Umbilical cord (tissue), 1 donor: ENCODE measurements at regions not wholly inside any gene's neighbourhood (a gene's known extent, or its start where the extent isn't known, plus 50 kb on each side); places are given as distances from the start of the nearest gene placed in this dataset.

Experiments
- DNase-seq: peaks from one replicate; pipeline ENCODE4 v3.0.0-alpha.2; 2015; ENCODE audit warnings: low spot score

- DNase-seq, result peak; percentile 91
Measured at GRCh38 chr9:6703898-6704639, 53.7 kb upstream of the KDM4C start.

DNA sequence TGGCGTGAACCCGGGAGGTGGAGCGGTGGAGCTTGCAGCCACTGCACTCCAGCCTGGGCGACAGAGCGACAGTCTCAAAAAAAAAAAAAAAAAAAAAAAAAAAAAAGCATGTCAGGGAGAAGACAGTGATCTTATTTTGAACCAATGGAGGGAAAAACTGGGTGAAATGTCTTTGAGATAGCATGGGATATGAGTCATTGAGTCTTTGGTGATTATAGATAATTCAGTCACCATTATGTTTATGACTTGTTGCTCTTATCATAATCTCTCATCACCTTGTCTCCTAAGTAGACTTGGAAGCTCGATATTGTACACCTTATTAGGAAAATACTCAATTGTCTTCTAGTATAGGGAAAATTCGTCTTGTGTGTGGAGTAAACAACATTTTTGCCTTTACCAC is 55.1 kb upstream of the KDM4C start:
- no peak for DNase-seq

DNA sequence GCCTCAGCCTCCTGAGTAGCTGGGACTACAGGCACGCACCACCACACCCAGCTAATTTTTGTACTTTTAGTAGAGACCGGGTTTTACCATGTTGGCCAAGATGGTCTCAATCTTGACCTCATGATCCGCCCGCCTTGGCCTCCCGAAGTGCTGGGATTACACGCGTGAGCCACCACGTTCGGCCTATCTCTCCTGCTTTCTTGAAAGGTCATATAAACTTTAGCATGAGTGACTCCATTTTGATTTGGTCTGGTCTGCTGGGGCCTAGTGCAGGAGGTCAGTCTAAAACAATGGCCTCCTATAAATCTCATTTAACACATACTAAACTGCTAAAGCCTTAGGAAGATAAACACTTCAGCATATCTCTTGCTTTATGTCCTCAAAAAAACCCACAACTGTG is 50.6 kb upstream of the GLDC start:
- DNase-seq, result no peak

- no peak for DNase-seq
Measured at GRCh38 chr9:6695121-6695814, 49.7 kb upstream of the GLDC start.
